ENCODE measurements at regions not wholly inside any gene's neighbourhood (a gene's known extent, or its start where the extent isn't known, plus 50 kb on each side); places are given as distances from the start of the nearest gene placed in this dataset.
"Not testable (repeated sequence)": the region's sequence is repeated elsewhere in the genome, so short reads cannot be mapped to it uniquely, and the experiment has no call there.

DNA sequence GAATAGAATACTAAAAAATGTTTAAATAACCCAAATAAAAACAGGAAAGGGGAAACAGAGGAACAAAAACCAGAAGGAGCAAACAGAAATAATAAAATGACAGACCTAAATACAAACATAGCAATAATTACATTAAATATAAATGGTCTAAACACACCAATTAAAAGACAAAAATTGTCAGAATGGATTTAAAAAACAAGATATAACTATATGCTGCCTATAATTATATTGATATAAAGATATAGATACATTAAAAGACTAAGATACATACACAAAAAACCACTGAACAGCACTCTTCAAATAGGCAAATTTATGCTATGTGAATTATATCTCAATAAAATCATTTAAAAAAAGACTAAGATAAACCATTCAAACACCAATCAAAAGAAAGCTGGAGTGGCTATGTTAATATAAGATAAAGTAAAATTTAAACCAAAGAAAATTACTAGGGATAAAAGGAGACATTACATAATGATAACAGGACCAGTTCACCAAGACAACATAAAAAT, 168.9 kb downstream of the SMAD6 start:
- DNase-seq = no peak
- H3K27ac ChIP-seq (ENCODE audit: low read depth in 2 of 2, low read length in 2 of 2) = no peak overlapping the region
- no peak for FAIRE-seq
- TF ChIP-seq, protein P1, sequence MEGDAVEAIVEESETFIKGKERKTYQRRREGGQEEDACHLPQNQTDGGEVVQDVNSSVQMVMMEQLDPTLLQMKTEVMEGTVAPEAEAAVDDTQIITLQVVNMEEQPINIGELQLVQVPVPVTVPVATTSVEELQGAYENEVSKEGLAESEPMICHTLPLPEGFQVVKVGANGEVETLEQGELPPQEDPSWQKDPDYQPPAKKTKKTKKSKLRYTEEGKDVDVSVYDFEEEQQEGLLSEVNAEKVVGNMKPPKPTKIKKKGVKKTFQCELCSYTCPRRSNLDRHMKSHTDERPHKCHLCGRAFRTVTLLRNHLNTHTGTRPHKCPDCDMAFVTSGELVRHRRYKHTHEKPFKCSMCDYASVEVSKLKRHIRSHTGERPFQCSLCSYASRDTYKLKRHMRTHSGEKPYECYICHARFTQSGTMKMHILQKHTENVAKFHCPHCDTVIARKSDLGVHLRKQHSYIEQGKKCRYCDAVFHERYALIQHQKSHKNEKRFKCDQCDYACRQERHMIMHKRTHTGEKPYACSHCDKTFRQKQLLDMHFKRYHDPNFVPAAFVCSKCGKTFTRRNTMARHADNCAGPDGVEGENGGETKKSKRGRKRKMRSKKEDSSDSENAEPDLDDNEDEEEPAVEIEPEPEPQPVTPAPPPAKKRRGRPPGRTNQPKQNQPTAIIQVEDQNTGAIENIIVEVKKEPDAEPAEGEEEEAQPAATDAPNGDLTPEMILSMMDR (IDR thresholded peaks at IDR 0.05; ENCODE audit: borderline replicate concordance, extremely low read depth, insufficient read depth) = no peak
- H3K36me3 ChIP-seq (ENCODE audit: control insufficient read depth in 2 of 3, insufficient read depth in 3 of 3, low read length in 3 of 3) = no peaks in the 10 kb centered on the region
- H3K27me3 ChIP-seq (ENCODE audit: control insufficient read depth, insufficient read depth, low read length) = no peaks in the 10 kb centered on the region
- no peak overlapping the region for H3K4me3 ChIP-seq (ENCODE audit: low read length in 3 of 3)
- no peaks in the 10 kb centered on the region for H3K9me3 ChIP-seq (ENCODE audit: control insufficient read depth in 2 of 3, insufficient read depth in 1 of 3, low read length in 3 of 3)
- intact Hi-C loops (cut with DNase I) = no loop called here
- H3K4me1 ChIP-seq (ENCODE audit: control insufficient read depth in 2 of 3, insufficient read depth in 2 of 3, low read depth in 1 of 3, low read length in 3 of 3) = no peaks in the 10 kb centered on the region
- no peak overlapping the region for H3K9ac ChIP-seq (ENCODE audit: low read length in 3 of 3)

DNA sequence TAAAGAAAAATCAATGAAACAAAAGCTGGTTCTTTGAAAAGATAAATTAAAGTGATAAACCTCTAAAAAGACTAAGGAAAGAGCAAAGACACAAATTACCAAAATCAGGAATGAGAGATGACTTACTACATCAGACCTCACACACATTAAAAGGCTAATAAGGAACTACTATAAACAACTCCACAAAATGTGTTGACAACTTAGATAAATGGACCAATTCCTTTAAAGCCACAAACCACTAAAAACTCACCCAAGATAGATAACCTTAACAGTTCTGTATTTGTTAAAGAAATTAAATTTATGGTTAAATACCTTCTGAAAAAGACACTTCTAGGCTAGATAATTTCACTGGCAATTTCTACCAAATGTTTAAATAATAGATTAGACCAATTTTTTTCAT, 170.4 kb downstream of the SMAD6 start:
- intact Hi-C loops (cut with DNase I) = no loop called here
- H3K9me3 ChIP-seq (ENCODE audit: control insufficient read depth in 2 of 3, insufficient read depth in 1 of 3, low read length in 3 of 3) = no peaks in the 10 kb centered on the region
- H3K4me3 ChIP-seq (ENCODE audit: low read length in 3 of 3) = no peak overlapping the region
- FAIRE-seq = peak; percentile 6
- H3K4me1 ChIP-seq (ENCODE audit: control insufficient read depth in 2 of 3, insufficient read depth in 2 of 3, low read depth in 1 of 3, low read length in 3 of 3) = peaks cover 0 to 3% (median 0%) of the 10 kb centered on the region in 3 donors
- no peak overlapping the region for H3K27ac ChIP-seq (ENCODE audit: low read depth in 2 of 2, low read length in 2 of 2)
- H3K36me3 ChIP-seq (ENCODE audit: control insufficient read depth in 2 of 3, insufficient read depth in 3 of 3, low read length in 3 of 3) = no peaks in the 10 kb centered on the region
- TF ChIP-seq, protein P1 (IDR thresholded peaks at IDR 0.05; ENCODE audit: borderline replicate concordance, extremely low read depth, insufficient read depth) = no peak
- H3K9ac ChIP-seq (ENCODE audit: low read length in 3 of 3) = no peak overlapping the region
- DNase-seq = no peak
- no peaks in the 10 kb centered on the region for H3K27me3 ChIP-seq (ENCODE audit: control insufficient read depth, insufficient read depth, low read length)

DNA sequence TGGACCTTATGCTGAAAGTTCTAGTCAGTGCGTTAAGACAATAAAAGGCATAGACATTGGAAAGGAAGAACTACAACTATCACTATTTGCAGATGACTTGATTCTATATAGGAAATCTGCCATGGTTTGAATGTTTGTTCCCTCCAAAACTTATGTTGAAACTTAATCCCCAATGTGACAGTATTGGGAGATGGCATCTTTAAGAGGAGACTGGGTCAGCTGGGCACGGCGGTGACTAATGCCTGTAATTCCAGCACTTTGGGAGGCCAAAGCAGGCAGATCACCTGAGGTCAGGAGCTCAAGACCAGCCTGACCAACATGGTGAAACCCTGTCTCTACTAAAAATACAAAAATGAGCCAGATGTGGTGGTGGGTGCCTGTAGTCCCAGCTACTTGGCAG, 171.3 kb downstream of the SMAD6 start:
- H3K9me3 ChIP-seq (ENCODE audit: control insufficient read depth in 2 of 3, insufficient read depth in 1 of 3, low read length in 3 of 3); H3K36me3 ChIP-seq (ENCODE audit: control insufficient read depth in 2 of 3, insufficient read depth in 3 of 3, low read length in 3 of 3); FAIRE-seq; H3K27ac ChIP-seq (ENCODE audit: low read depth in 2 of 2, low read length in 2 of 2); DNase-seq; H3K9ac ChIP-seq (ENCODE audit: low read length in 3 of 3); intact Hi-C loops (cut with DNase I); H3K4me1 ChIP-seq (ENCODE audit: control insufficient read depth in 2 of 3, insufficient read depth in 2 of 3, low read depth in 1 of 3, low read length in 3 of 3); H3K27me3 ChIP-seq (ENCODE audit: control insufficient read depth, insufficient read depth, low read length); H3K4me3 ChIP-seq (ENCODE audit: low read length in 3 of 3): not testable (repeated sequence)

DNA sequence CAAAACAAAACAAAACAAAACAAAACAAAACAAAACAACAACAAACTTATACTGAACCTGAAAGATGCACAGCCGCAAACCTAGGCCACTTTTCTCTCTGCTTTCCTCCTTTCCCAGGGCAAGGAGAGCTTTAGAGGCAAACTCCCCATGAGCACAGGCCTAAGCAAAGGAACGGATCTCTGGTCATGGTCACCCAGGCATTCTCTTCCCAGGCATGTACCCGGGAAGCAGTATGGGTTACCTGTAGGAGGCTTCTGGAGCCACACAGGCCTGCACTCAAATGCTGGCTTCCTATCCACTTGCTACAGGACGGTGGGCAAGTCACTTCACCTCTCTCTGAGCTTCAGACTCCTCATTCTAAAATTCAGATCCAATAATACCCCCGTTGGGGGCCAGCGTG, 171.8 kb downstream of the SMAD6 start:
- DNase-seq = no peak
- TF ChIP-seq, protein P1 (IDR thresholded peaks at IDR 0.05; ENCODE audit: borderline replicate concordance, extremely low read depth, insufficient read depth) = no peak
- Histone ChIP-seq H3K36me3 (ENCODE audit: control insufficient read depth in 2 of 3, insufficient read depth in 3 of 3, low read length in 3 of 3) (no peaks in the 10 kb centered on the region), H3K4me1 (ENCODE audit: control insufficient read depth in 2 of 3, insufficient read depth in 2 of 3, low read depth in 1 of 3, low read length in 3 of 3) (peaks cover 0 to 10% (median 0%) of the 10 kb centered on the region in 3 donors), H3K27me3 (ENCODE audit: control insufficient read depth, insufficient read depth, low read length) (no peaks in the 10 kb centered on the region), H3K9ac (ENCODE audit: low read length in 3 of 3) (no peak overlapping the region), H3K27ac (ENCODE audit: low read depth in 2 of 2, low read length in 2 of 2) (no peak overlapping the region), H3K9me3 (ENCODE audit: control insufficient read depth in 2 of 3, insufficient read depth in 1 of 3, low read length in 3 of 3) (no peaks in the 10 kb centered on the region), H3K4me3 (ENCODE audit: low read length in 3 of 3) (no peak overlapping the region)
- no peak for FAIRE-seq
- intact Hi-C loops (cut with DNase I) = no loop called here
